GM19438 (cell line): ENCODE measurements at regions not wholly inside any gene's neighbourhood (a gene's known extent, or its start where the extent isn't known, plus 50 kb on each side); places are given as distances from the start of the nearest gene placed in this dataset.
A peak's percentile ranks its signal among the peaks of the same experiment; 100 is the strongest.
"Not testable (repeated sequence)": the region's sequence is repeated elsewhere in the genome, so short reads cannot be mapped to it uniquely, and the experiment has no call there.

Source experiments
- ATAC-seq: cut with Tn5 transposase; IDR thresholded peaks from one replicate; pipeline ENCODE4 v1.9.1; 2021; ENCODE audit warnings: low read depth; ENCODE audit not compliant: unreplicated experiment

DNA sequence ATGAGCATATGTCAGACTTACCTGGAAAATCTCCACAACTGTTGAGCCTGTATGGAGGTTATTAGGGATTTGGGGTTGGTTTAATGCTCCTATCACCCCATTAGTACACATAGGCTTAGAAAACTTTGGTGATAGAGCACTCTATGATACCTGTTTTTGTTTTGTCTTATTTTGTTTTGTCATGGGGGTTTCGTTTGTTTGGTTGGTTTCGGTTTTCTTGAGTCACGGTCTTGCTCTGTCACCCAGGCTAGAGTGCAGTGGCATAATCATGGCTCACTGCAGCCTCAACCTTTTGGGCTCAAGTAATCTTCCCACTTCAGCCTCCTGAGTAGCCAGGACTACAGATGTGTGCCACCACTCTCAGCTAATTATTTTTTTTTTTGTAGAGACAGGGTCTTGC is 70.0 kb downstream of the MZT1 start:
- ATAC-seq = no peak

GRCh38 chr13:72656357-72656756 is 71.1 kb downstream of the MZT1 start:
- no peak for ATAC-seq

DNA sequence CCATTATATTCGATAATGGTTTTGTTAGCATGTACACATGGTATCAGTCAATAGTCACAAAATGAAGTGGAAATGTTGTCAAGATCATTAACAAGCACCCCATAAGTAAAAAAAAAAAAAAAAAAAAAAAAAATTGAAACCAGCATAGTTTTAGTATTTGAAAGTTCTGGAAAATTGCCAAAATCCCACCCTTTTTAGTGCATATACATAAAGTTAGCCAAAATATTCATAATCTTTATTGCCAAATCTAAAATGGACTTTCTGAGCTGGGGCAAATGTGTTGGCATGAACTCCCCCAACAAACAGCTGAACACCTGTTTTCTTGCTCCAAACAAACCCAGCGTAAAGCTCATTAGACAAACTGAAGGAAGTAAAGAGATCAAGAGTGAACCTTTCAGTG is 73.9 kb downstream of the MZT1 start:
- ATAC-seq = no peak

DNA sequence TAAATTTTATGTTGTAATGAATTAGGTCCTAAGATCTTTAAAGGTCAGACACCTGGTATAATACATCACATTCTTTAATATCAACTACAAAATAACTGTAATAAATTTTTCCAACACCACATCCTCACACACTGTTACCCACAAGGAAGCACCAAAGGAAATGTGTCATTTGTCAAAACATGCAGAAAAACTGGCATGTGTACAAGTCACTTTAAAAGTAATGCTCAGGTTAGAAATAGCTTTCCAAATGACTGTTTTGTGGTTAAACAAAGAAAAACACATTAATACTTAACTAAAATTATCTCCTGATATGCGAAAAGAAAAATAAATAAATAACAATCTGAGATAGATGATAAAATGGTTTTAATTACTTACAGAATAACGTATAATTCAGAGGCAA is 74.7 kb downstream of the MZT1 start:
- no peak for ATAC-seq

DNA sequence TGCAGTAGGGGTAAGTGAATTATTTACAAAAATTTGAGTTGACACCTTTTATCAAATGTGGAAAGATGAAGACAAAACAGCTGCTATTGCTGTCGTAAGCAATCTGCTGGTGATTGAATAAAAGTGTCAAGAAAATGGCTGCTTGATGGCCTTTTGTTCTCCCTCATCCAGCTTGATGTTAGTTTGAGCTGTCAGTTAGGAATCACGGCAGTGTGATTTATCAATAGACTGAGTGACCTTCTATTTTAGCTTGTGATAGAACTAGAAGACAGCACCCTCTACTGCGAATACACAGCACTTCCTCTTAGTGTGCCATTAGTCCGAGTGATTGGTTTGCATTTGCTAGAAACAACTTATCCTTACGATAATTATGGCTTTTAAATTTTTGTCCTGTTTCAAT is 76.3 kb downstream of the MZT1 start:
- no peak for ATAC-seq

DNA sequence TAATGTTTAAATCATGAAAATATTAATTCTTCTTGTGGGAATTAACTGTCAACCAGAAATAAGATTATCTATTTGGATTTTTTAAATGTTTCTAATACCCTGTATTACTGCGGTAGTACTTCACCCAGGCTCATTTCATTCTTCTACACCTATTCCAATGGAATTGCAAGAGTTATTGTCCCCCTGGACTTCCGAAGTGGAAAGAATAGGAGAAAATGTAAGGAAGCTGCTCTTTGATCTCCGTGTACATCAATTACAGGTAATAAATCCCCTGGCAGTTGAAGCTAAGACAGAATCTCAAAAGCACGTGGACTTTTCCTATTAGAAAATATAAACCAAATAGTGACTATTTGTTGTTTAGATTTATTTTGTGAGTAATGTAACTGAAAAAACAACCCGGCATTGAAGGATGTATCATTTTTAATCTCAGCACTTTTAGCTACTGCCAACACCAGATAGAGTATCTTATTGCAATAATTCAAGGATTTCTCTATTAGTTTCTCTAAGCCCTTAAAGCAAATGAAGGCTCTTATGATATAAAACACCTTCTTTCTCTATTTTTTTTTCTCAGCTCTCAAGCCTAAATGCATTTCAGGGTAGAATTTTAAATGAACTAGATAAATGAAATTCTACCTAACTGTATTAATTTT is 77.3 kb downstream of the MZT1 start:
- no peak for ATAC-seq

DNA sequence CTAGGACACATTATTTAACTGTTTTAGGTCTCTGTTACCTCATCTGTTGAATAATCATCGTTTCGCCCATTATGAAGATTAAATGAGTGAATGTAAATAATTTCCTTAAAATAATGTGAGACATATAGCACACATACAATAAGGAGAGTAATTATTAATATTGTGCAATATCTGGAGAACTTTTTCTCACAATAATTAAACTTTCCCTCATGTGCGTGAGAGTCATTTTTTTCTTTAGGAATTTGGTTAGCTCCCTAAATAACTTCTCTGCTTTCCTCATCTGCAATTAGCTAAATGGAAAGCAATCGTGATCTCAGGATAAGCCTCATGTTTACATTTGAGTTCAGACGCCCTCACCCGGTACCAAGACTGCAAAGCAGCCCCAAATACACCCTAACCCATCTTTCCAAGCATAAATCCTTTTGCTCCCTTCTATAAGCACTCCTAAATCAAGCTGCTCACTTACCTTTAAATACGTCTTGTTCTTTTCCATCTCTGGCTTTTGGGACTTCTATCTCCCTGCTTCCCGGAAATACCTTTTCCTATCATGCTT is 78.8 kb downstream of the MZT1 start:
- ATAC-seq = no peak

- no peak for ATAC-seq
Measured at GRCh38 chr13:72647422-72647821, 80.0 kb downstream of the MZT1 start.

GRCh38 chr13:72645521-72645920 is 81.9 kb downstream of the MZT1 start:
- no peak for ATAC-seq

GRCh38 chr13:72643311-72643989 is 84.0 kb downstream of the MZT1 start:
- peak; percentile 70 for ATAC-seq

GRCh38 chr13:72639377-72639776 is 88.1 kb downstream of the MZT1 start:
- no peak for ATAC-seq

GRCh38 chr13:72638059-72638815 is 89.2 kb downstream of the MZT1 start:
- ATAC-seq = no peak

- ATAC-seq = no peak
Measured at GRCh38 chr13:72637561-72637960, 89.9 kb downstream of the MZT1 start.

DNA sequence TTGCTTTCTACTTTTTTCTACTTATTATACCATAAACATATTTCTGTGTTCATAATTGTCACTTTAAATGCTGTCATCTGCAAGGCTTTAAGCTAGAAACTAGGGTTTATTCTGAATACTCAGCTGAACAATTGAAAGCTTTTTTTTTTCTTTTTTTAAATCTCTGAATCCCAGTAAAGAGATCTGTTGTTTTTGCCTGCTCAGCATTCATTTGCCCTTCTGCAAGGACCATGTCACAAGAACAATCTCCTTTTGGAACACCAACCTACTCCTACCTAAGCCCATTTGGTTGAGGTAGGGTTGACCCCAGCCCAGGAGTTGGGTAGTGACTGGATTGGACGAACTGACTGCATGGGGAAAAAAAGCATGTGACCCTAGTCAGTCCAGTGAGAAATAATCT is 92.6 kb downstream of the MZT1 start:
- no peak for ATAC-seq

- no peak for ATAC-seq
Measured at GRCh38 chr13:72622546-72622945, 104.9 kb downstream of the MZT1 start.

GRCh38 chr13:72620874-72621273 is 106.6 kb downstream of the MZT1 start:
- ATAC-seq = no peak

DNA sequence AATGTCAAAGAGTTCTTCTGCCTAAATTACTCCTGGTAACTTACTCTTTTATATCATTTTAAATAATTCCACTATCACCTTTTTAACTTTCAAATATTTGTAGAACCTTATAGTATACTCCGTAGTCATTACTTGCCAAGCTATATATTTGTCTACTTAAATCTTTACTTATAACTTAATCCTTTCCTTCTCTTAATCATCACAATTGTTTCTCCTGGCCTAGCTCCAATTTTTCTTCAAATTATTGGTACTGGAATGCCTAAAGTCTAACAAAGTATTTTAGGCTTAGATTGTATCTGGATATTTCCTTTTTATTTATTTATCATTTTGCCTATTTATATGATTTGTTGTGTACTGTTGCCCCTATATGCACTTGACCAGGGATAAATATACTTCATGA is 109.5 kb downstream of the MZT1 start:
- no peak for ATAC-seq

GRCh38 chr13:72617186-72617585 is 110.2 kb downstream of the MZT1 start:
- no peak for ATAC-seq

DNA sequence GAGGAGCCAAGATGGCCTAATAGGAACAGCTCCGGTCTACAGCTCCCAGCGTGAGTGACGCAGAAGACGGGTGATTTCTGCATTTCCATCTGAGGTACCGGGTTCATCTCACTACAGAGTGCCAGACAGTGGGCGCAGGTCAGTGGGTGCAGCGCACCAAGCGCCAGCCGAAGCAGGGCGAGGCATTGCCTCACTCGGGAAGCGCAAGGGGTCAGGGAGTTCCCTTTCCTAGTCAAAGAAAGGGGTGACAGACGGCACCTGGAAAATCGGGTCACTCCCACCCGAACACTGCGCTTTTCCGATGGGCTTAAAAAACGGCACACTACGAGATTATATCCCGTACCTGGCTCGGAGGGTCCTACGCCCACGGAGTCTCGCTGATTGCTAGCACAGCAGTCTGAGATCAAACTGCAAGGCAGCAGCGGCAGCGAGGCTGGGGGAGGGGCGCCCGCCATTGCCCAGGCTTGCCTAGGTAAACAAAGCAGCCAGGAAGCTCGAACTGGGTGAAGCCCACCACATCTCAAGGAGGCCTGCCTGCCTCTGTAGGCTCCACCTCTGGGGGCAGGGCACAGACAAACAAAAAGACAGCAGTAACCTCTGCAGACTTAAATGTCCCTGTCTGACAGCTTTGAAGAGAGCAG is 117.1 kb downstream of the MZT1 start:
- ATAC-seq = not testable (repeated sequence)

- no peak for ATAC-seq
Measured at GRCh38 chr13:72599178-72599743, 128.2 kb downstream of the MZT1 start.
